CD4-positive, alpha-beta T cell treated with Interleukin-4 for 1 hour (primary cell): ENCODE measurements at regions not wholly inside any gene's neighbourhood (a gene's known extent, or its start where the extent isn't known, plus 50 kb on each side); places are given as distances from the start of the nearest gene placed in this dataset.
"Not testable (repeated sequence)": the region's sequence is repeated elsewhere in the genome, so short reads cannot be mapped to it uniquely, and the experiment has no call there.

Experiments used
- DNase-seq, 2 donors: peaks; one replicate each; pipeline ENCODE4 v3.0.0-alpha.2; 2020 to 2022

DNA sequence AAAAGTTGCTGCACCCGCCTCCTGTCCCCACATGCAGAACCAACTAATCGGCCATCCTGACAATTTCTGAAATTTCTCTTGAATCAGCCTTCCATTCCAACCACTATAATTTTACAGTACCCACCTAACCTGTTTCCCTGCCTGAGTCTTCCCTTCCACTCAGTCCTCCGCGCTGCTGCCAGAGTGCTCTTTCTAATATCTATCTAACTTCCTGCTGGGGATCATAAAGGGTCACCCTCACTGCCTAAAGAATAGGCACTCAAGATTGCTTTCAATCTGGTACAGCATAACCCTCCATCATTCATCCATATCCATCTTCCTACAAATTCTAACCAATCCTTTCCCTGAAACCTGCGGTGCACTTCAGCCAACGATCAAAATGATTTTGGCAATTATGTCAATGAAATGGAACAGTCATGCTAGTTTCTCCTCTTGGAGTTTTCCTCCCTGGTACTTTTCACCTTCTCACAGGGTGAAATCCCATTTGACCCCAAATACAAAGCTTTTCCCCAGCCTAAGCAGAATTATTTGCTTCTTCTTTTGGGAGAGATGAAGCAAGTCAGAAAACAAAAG is 117.5 kb upstream of the BEND6 start:
- DNase-seq, result no peak

DNA sequence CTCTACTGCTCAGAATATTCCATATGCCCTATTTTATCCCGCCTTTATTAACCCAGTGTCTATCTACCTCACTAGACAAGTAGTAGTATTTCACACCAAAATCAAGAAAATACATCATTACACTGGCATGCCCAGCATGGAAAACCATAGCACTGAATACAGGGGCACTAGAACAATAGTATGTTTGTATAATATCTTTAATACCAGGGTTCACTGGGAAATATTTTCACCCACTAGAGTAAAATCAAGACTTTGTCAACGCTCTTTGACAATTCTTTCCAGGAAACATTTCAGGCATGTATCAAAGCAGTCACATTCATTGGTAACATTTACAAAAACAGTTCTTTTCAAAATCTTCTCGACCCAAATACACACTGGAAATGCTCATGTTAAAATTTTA is 119.3 kb upstream of the BEND6 start:
- no peak for DNase-seq

DNA sequence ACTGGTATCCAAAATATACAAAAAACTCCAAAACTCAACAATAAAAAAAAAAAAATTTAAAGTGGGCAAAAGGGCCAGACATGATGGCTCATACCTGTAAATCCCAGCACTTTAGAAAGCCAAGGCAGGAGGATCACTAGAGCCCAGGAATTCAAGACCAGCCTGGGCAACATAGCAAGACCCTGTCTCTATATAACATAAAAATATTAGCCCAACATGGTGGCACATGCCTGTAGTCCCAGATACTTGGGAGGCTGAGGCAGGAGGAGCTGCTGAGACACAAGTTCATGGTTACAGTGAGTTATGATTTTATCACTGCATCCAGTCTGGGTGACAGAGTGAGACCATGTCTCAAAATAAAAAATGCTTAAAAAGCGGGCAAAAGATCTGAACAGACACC is 121.0 kb upstream of the BEND6 start:
- no peak for DNase-seq

DNA sequence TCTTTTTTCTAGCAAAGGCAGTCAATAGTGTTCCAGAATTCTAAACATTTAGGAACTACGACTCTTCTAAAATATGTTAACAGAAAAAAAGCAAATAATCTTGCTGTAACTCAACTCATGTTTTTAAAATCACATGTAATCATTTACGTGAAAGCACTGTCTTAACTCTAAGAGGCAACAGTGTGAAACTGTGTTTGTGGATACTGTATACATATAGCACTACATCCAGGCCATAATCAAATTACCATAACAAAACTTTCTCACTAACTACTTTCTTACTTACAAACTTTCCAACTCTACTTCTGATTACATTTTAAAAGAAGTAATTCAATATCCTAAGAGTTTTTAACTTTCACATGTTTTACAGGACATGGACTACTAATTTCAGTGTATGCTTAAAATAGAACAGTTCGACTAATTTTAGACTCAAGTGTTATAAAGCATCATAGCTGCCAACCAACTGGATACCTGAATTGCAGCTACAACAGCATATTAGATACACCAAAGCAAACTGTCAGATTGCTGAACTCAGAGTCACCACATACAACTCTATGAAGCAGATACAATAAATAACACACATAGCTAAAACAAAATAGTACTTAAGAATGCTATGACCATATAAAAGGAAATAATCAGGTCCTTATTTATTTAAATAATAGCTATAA is 121.6 kb upstream of the BEND6 start:
- DNase-seq, result no peak

DNA sequence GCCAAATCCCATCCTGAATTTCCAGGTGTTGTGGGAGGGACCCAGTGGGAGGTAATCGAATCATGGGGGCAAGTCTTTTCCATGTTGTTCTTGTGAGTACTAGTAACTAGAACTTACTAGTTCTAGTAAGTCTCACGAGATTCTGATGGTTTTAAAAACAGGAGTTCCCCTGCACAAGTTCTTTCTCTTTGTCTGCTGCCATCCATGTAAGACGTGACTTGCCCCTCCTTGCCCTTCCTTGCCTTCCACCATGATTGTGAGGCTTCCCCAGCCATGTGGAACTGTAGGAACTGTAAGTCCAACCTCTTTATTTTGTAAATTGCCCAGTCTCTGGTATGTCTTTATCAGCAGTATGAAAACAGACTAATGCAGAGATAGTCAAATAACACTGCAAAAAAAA is 122.7 kb upstream of the BEND6 start:
- no peak for DNase-seq

DNA sequence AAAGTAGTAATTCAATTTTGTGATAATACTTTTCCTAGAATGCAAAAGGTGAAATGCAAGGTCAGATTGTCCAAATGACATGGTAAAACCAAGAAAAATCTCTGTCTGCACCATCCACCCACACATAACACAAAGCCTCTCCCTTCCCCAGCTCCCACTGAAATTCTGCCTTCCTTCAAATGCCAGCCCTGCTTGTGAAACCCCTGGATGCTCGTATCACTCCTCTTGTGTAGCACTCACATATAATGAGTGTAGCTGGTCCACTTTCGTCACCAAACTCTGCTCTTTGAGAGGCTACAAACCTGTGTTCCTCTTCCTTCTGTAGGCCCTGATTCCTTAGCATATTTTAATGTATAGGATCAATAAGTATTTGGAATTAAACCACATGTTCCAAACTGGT is 123.6 kb upstream of the BEND6 start:
- DNase-seq, result no peak

DNA sequence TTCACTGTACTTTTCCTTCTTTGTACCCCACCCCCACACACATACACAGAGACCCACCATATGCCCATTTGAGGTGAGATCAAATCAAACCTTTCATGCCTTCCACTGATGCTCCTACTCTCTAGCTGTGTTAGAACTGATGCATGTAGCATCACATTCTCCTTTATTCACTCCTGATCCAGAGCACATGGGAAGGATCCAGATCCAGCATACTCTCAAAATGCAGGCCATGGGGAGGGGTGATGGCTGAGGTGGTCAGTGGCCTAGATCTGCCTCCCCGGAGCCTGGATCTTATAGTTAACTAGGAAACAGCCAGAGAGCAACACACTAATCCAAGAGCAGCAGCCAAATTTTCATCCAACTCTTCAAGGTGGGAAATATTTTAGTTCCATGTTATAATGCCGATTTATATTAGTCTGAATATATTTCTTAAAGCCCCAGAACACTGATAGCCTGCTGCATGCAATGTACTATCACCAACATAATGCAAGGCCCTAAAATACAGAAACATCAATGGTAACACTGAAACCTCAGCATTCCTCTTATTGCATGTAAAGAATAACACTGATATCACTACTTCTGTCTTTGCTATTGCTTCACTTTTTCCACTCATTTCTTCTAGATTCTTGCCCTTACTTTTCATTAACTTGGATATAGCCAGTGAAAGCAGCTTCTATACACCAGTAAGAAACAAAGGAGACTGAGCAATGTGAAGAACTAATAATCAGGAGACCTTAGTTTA is 126.8 kb upstream of the BEND6 start:
- no peak for DNase-seq

DNA sequence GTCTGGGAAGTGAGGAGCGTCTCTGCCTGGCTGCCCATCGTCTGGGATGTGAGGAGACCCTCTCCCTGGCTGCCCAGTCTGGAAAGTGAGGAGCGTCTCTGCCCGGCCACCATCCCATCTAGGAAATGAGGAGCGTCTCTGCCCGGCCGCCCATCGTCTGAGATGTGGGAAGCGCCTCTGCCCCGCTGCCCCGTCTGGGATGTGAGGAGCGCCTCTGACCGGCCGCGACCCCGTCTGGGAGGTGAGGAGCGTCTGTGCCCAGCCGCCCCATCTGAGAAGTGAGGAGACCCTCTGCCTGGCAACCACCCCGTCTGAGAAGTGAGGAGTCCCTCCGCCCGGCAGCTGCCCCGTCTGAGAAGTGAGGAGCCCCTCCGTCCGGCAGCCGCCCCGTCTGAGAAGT is 130.5 kb upstream of the BEND6 start:
- DNase-seq, result not testable (repeated sequence)

DNA sequence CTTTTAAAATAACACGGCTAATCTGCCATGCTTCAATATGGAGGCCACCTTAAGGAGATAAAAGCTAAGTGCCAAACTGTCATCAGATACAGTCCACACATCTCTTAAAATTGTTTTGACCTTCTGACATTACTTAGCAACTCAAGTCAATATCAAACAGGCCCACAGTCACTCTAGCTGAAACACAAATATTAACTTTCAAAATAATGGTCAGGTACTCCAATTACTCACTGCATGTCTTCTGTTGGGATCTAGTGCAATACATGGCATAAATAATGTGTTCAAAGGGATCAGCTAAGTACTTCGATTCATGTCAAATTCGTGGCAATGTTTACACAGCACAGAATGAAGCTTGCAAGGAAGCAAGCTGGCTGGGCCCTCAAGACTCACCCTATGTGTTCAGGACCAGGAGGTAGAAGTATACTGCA is 133.9 kb upstream of the BEND6 start:
- no peak for DNase-seq

DNA sequence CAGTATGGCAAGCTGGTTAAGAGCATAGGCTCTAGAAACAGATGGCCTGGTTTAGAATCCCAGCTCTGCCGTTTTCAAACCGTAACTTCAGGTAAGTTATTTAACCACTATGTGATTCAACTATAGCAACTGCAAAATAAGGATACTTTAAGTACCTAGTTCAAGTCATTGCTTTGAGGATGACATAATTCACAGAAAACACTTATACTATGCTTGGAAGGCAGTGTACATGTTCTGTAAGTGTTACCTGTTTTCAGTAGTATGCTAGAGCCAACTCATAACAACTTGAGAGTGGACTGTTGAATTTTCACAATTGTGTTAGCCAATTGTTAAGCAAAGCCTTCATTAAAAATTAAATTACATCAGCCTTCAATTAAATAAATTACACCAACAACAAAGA is 134.8 kb upstream of the BEND6 start:
- no peak for DNase-seq

DNA sequence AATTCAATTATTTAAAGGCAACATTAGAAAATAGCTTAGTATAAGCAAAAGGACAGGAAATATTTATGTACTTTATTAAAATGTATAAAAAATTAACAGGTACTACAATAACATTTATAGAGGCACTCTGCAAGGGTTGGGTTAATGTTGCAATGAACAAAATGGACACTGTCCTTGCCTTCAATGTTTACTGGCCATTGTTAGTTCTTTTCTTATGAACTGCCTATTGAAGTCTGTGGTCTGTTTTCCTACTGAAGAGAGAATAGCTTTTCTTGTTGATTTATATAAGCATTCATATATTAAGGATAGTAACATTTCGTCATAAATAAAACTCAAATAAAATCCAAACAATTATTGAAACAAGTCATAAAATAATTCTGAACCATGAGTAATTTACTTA is 135.3 kb upstream of the BEND6 start:
- no peak for DNase-seq

DNA sequence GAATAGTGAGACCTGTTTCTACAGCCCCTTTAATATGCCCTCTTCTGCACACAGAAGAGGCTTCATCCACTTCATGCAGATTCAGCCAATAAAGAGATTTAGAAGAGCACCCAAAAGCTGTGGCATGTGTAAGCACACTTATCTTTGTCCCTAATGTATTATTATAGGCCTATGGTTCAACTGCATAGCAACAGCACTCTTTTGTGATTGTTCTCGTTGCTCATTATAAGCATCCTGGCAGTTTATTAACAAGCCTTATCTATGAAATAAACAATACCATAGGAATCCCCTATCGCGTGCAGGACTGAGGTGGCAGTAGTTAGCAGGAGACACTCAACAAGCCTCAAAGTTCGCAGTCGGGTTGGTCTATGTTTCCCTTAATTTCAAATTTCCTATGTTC is 138.5 kb upstream of the BEND6 start:
- DNase-seq, result no peak

DNA sequence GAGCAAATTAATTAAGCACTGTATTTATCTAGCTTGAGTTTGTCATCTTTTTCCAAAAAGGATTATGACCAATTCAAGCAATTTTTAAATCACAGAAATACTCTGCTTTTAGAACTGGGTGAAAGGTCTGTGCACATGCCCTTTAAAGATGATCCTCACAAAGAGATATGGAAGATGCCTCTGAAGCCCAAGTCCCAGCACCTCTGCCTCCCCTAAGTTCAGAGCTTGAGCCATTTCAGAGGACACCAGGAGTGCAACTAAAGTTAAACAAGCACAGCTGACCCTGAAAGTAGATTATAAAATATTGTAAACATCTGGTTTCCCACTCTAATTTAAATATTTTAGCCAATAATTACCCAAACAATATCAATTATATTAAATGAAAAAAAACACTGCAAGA is 139.5 kb upstream of the BEND6 start:
- DNase-seq, result no peak

DNA sequence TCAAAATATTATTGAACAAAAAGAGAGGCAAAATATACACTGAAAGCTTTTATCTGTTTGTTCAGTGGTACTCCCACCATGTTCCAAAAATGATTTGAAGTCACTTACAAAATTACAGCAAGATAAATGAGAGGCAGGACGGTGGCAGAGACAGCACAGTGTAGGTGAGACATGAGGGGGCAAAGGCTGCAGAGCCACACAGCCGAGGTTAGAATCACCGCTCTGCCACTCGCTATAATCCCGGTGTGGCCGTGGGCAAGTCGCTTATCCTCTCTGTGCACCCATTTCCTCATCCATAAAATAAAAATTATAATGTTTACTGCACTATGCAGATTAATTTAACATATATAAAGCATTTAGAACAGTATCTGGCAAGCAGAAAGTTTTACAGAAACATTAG is 140.1 kb upstream of the BEND6 start:
- DNase-seq, result no peak

DNA sequence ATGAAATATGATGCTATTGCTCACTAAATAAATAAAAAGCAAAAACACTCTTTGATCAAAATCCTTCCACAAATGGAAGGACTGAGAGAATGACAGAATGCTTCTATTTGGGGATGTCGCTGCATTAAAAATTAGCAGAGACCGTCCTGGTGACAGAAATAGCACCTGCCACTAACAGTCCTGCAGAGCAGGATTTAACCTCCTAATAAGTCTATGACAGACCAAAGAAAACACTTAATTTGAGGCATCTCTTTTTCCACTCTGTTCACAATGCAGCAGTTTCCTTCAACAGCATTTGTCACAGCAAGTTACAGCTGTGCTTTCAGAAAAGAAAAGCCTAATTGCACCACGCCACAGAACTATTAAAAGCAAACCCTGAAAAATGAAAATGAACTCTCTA is 140.6 kb upstream of the BEND6 start:
- DNase-seq, result no peak

DNA sequence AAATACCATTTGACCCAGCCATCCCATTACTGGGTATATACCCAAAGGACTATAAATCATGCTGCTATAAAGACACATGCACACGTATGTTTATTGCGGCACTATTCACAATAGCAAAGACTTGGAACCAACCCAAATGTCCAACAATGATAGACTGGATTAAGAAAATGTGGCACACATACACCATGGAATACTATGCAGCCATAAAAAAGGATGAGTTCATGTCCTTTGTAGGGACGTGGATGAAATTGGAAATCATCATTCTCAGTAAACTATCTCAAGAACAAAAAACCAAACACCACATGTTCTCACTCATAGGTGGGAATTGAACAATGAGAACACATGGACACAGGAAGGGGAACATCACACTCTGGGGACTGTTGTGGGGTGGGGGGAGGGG is 142.1 kb upstream of the BEND6 start:
- DNase-seq, result not testable (repeated sequence)

DNA sequence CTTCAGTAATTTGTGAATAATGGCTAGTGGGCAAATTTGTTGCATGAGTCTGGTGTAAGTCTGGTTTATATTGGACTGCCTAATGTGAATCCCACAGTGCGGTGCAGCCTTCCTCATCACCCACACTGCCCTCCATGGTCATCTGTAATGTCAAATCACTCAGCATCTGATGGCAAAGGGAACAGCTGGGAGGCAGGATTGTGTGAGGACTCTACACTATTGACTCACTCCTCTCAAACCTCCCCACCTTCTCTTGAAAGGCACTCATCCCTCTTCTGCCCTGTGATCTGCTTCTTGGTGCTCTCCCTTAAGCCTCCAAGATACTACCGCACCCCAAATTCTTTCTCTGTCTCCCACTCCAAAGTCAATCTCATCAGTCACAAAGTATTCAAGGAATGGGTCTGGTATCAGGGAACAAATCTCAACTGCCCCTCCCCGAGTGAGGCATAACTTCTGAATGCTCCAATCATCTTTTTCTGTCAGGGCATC is 146.0 kb upstream of the BEND6 start:
- no peak for DNase-seq

DNA sequence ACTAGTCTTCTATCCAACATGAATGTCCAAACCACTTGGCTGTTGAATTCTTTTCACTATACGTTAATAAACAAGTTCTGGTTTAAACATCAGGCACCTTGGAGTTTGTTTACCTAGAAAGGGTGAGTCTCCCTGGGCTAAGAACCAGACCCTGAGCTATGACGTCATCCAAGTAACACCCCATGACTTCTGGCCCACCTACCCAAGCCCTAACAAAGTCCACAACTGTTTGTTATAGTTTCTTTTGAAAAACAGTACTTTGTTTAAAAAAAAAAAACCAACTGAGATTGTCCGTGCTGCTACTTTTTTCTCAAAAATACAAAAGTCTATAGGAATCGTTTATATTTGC is 146.9 kb upstream of the BEND6 start:
- DNase-seq, result no peak

DNA sequence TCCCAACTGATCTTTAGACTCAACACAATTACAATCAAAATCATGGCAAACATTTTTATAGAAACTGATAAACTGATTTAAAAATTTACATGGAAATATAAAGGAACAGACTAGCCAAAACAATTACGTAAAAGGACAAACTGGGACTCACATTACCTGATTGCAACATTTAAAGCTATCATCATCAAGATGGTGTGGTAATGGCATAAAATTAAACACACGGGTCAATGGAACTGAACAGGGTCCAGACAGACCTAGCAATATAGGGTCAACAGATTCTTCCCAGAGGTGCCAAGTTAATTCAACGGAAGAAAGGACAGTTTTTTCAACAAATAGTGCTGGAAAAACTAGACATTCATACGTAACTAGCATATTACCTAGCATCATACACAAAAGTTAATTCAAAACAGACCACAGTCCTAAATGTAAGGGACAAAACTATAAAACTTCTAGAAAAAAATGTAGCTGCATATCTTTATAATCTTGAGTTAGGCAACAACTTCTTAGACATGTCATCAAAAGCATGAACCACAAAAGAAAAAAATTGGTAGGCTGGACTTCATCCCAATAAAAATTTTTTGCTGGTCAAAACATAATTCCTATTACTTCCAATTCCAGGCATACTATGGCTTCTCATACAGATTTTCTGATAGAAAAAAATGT is 147.4 kb upstream of the BEND6 start:
- DNase-seq, result no peak

DNA sequence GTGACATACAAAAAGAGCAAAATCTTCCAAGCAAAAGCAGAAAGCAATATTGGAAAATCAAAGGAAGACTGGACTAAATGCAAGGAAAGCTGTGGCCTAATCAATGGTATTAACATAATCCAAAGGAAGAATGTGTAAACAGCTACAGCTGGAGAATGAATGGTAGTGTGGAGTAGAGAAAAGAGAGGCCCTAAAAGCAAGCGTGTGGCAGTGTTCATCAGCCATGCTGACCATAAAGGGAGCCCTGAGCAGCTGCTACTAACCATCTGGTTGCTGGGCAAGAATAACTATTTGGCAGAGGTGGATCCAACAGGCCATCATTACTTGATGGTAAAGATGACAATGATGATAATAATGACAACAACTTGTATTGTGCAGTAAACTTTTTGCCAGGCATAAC is 148.5 kb upstream of the BEND6 start:
- no peak for DNase-seq

DNA sequence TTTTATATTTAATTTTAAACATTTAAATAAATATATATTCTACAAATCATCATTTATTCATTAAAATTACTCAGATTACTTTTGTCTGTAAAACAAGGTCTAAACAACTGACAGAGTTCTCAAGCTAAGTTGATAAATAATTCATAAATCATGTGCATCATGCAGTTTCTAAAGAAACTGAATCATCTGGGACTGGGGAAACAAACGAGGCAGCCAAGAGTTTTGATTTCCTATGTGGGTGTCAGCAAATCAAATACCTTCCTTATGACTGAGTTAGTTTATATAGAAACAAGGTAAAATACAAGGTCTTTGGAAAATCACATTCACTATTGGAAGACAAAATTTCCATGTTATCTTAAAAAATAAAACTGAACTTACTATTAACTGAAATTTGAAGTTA is 149.9 kb upstream of the BEND6 start:
- no peak for DNase-seq

DNA sequence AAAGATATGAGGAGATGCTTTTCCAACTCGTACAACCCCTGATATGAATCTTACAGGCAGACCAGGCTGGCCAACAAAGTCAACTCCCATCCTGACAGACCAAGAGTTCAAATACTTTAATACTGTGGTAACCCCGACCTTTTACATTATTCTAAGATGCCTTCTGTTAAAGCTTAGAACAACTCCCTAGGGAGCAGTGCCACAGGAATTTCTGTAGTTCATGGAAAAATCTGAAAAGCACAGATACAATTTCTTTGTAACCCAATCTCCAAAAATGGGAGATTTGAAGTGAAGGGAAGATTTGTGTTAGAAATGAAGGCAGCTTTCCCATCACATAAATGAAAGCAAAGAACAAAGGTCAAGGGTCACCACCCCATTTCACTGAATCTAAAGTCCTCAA is 151.3 kb upstream of the BEND6 start:
- DNase-seq, result no peak

DNA sequence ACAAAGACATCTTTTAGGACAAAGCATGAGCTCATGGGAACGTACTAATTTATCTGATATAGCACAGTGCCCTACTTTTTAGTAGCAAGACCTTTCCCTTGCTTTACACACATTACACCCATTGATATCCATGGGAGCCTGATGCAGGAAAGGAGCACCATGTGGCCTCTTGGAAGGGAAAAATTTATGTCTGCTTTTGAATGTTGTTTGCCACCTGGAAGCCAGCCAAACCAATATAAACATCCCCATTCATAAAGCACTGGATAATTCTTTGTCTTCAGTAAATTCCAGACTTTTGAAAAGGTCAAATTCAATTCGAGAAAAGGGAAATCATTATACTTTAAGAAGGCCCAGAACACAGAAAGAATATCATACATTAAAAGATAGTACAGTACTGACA is 152.3 kb upstream of the BEND6 start:
- DNase-seq, result no peak

DNA sequence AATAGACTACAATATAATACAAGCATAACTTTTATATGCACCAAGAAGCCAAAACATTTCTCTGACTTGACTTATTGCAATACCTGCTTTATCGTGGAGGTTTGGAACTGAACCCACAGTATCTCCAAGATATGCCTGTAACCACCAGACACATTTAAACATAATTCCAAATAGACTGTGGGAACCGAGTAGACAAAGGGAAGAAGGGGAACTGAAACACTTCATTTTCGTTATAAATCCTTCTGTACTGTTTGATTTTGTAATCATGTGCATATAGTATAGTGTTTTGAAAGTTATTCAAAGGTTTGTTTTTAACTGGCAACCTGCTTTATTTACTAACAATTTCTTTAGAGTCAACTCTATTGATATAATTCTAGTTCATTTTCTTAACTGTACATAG is 154.9 kb upstream of the BEND6 start:
- DNase-seq, result no peak
